Vagina (tissue), 2 donors: ENCODE measurements at regions not wholly inside any gene's neighbourhood (a gene's known extent, or its start where the extent isn't known, plus 50 kb on each side); places are given as distances from the start of the nearest gene placed in this dataset.

Experiments used
- CTCF ChIP-seq, 3 experiments: fragments of 450-650 bp in 2 of 3; fragments of 200-600 bp in 1 of 3; sonication (generic) in 1 of 3; IDR thresholded peaks; one replicate each; pipeline ENCODE4 v1.5.1; 2017 to 2019; ENCODE audit warnings: antibody characterized with exemption in 3 of 3, mild to moderate bottlenecking in 2 of 3, moderate library complexity in 2 of 3
- POLR2A ChIP-seq, 2 donors: fragments of 450-650 bp; IDR thresholded peaks; one replicate each; pipeline ENCODE4 v1.6.1; 2017; ENCODE audit warnings: antibody characterized with exemption in 2 of 2, mild to moderate bottlenecking in 2 of 2, moderate library complexity in 2 of 2
- POLR2AphosphoS5 ChIP-seq, 2 donors: sonication (generic); formaldehyde crosslinking; IDR thresholded peaks; one replicate each; pipeline ENCODE4 v1.9.0; 2017; ENCODE audit warnings: antibody characterized with exemption in 2 of 2, mild to moderate bottlenecking in 2 of 2, low read depth in 1 of 2; ENCODE audit not compliant: insufficient read depth in 1 of 2

GRCh38 chr3:124636863-124637296 is 93.4 kb upstream of the UMPS start:
- no peak for TF ChIP-seq POLR2A (IDR thresholded peaks at IDR 0.05)
- no peak for TF ChIP-seq POLR2AphosphoS5 (IDR thresholded peaks at IDR 0.05; ENCODE audit: insufficient read depth in 1 of 2, low read depth in 1 of 2)
- TF ChIP-seq CTCF (IDR thresholded peaks at IDR 0.05): no peak
